HG03095 (cell line): ENCODE measurements at regions not wholly inside any gene's neighbourhood (a gene's known extent, or its start where the extent isn't known, plus 50 kb on each side); places are given as distances from the start of the nearest gene placed in this dataset.

Source experiments
- ATAC-seq: cut with Tn5 transposase; IDR thresholded peaks from one replicate; pipeline ENCODE4 v1.9.1; 2021; ENCODE audit warnings: moderate library complexity; ENCODE audit not compliant: unreplicated experiment

- no peak for ATAC-seq
Measured at GRCh38 chr2:45154144-45154543, 144.9 kb upstream of the SIX2 start.

DNA sequence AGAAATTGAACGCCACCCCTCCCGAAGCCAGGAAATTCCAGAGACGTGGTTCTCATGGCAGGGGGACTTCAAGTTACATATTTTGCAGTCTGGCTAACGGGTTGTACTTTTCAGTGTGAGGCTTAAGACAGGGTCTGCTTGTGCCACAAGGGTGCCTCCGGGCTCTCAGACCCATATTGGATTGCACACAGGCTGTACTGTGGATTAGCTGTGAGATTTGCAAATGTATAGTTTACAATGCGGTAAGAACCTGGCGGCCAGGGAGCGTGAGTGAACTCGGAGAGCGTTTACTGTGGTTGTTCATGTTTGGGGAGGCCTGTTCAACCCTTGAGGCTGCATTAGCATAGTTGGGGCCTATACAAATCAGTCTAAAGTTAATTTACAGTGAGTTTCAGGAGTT, 143.9 kb upstream of the SIX2 start:
- no peak for ATAC-seq

- no peak for ATAC-seq
Measured at GRCh38 chr2:45152691-45153090, 143.4 kb upstream of the SIX2 start.

- ATAC-seq = no peak
Measured at GRCh38 chr2:45145073-45145899, 136.0 kb upstream of the SIX2 start.

- peak; percentile 60 for ATAC-seq
Measured at GRCh38 chr2:45141883-45142866, 132.9 kb upstream of the SIX2 start.

DNA sequence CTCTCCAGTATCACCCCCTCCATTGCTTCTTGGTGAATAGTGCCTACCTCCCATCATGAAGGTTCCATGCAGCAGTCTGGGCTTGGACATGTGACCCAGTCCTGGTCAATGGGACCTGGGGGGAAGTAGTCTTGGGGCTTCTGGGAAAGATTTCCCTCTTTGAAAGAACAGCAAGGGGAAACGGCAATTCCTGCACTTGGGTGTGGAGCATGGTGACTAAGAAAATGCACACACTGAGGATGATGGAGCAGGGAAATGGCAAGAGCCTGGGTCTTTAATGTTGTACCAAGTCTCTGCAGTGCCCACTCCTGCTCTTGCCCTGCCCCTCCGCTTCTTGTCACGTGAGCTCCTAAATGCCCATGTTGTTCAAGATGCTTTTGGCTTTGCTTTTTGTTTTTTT, 131.4 kb upstream of the SIX2 start:
- no peak for ATAC-seq

DNA sequence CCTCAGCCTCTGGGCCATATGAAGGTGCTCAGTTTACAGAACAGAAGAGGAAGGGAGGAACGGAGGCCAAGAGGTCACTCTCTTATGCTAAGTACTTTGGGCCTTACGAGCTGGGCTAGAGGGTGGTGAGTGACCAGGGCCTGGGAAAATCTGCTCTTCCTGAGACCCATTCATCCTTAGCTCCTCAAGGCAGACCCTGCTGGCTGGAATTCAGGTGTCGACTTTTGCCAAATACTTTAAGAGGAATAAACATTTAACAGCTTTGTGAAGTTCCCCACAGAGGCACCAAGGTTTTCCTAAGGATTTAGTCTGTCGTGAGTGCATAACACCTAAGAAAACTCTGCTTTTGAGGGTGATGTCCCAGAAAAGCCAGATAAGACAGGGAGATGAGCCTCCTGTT, 129.7 kb upstream of the SIX2 start:
- no peak for ATAC-seq

DNA sequence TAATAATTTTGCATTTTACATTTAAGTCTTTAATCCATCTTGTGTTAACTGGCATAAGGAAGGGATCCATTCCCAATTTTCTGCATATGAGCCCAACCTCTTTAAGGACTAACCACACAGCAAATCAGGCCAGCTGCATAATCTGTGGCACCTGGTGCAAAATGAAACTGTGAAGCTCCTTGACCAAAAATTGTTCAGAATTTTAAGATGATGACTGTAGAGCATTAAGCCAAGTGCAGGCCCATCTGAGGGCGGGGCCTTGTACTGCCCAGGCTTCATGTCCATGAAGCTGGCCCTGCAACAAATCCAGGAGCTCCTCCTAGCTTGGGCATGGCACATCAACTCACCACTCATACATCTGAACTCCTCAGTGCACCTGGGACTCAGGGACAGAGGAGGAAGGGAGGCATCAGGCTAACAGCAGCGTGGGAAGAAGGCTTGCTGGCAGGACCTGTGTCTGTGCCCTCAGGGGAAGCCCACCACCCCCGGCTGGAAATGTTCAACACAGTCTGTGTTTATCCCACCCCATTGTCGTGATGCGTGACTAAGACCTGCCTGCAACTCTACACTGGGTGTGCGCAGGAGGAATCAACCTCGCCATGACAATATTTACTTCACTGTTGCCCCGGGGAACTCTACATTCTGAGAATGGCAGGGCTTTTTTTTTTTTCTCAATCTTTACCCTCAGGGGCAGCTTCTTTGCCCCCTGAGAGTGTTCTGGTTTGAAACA, 128.9 kb upstream of the SIX2 start:
- no peak for ATAC-seq

GRCh38 chr2:45134726-45135125, 125.5 kb upstream of the SIX2 start:
- ATAC-seq = no peak

DNA sequence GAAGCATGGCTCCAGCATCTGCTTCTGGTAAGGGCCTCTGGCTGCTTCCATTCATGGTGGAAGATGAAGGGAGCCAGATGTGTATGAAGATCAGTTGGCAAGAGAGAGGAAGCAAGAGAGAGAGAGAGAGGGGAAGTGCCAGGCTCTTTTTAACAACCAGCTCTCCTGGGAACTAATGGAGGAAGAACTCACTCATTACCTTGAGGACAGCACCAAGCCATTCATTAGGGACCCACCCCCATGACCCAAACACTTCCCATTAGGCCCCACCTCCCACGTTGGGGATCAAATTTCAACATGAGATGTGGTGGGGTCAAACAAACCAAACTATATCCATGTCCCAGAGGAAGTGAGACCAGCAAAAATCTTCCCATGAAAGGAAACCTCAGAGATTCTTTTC, 124.8 kb upstream of the SIX2 start:
- ATAC-seq = no peak

DNA sequence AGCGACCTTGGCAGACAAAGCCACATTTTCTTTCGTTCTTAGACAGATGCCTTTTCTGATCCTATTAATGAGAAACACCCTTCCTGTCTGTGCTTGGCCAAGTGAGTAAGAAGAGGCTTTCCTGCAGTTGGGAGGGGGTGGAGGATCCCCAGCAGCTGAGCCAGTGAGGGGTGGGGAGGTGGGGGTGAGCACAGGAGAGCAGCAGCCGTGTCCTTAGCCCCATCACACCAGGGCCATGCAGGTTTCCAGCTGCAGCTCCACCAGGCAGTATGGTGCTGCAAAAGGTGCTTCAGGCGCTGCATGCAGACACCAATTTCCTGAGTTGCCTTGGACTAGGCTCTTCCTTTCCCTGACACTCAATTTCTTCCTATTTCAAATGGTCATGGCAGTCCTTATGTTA, 123.3 kb upstream of the SIX2 start:
- peak; percentile 69 for ATAC-seq

- no peak for ATAC-seq
Measured at GRCh38 chr2:45131587-45131986, 122.3 kb upstream of the SIX2 start.

- no peak for ATAC-seq
Measured at GRCh38 chr2:45130736-45131135, 121.5 kb upstream of the SIX2 start.

GRCh38 chr2:45128580-45128997, 119.3 kb upstream of the SIX2 start:
- ATAC-seq = no peak

- no peak for ATAC-seq
Measured at GRCh38 chr2:45127891-45128290, 118.6 kb upstream of the SIX2 start.

- no peak for ATAC-seq
Measured at GRCh38 chr2:45127321-45127720, 118.1 kb upstream of the SIX2 start.

DNA sequence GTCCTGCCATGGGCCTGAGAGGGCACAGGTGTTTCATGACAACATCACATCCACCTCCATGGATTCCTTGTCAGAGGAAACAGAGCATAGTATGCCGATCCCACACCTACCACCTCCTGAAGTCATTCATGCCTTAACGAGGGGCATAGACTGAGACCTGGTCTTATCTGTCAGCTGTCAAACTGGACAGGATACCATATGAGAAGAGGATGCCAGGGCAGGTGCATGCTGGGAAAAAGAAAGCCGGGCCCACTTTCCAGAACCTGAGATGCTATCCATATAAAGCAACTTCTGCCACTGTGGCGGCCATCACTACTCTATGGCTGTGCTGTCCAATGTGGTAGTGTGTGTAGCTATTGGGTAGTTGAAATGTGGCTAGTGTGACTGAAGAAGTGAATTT, 116.0 kb upstream of the SIX2 start:
- no peak for ATAC-seq

GRCh38 chr2:45124456-45124855, 115.2 kb upstream of the SIX2 start:
- ATAC-seq = no peak

DNA sequence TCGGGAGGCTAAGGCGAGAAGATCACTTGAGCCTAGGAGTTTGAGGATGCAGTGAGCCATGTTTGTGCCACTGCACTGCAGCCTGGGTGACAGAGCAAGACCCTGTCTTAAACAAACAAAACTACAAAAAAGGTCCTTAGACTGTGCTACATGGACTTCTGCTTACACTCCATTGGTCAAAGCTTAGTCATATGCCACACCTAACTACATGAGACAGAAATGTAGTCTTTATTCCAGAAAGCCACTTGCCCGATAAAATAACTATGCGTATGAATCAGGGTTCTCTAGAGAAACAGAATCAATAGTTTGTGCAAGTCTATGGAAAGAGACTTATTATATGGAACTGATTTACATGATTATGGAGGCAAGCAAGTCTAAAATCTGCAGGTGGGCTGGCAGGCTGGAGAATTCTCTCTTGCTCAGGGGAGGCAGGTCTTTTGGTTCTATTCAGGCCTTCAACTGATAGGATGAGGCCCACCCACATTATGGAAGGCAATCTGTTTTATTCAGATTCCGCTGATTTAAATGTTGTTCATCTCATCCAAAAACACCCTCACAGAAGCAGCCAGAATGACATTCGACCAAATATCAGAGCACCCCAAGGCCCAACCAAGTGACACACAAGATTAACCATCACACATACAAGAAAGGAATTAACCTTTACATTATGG, 114.4 kb upstream of the SIX2 start:
- no peak for ATAC-seq

- no peak for ATAC-seq
Measured at GRCh38 chr2:45123065-45123464, 113.8 kb upstream of the SIX2 start.
